Kidney (tissue), 10 donors: ENCODE measurements at regions not wholly inside any gene's neighbourhood (a gene's known extent, or its start where the extent isn't known, plus 50 kb on each side); places are given as distances from the start of the nearest gene placed in this dataset.
"Not testable (repeated sequence)": the region's sequence is repeated elsewhere in the genome, so short reads cannot be mapped to it uniquely, and the experiment has no call there.

Experiments used
- DNase-seq, 5 donors: peaks; one replicate each; pipeline ENCODE4 v3.0.0-alpha.2; 2013 to 2020
- FAIRE-seq: peaks from 2 replicates; lab custom pipeline; 2012; peaks lifted over from hg19 to GRCh38; lab: Jason Lieb, UNC
- H3K27ac ChIP-seq, 2 donors: one replicate each; pipeline ENCODE4 v1.7.0; 2013; ENCODE audit warnings: low read depth in 2 of 2, low read length in 2 of 2, inconsistent platforms in 1 of 2
- H3K27me3 ChIP-seq: one replicate; pipeline ENCODE4 v1.7.1; 2013; ENCODE audit warnings: low read length, inconsistent platforms; ENCODE audit not compliant: control insufficient read depth, insufficient read depth
- H3K36me3 ChIP-seq, 3 donors: one replicate each; pipeline versions ENCODE4 v1.7.0 to v1.7.1; 2013; ENCODE audit warnings: low read length in 3 of 3, control low read depth in 1 of 3, inconsistent platforms in 1 of 3; ENCODE audit not compliant: insufficient read depth in 3 of 3, control insufficient read depth in 2 of 3
- H3K4me1 ChIP-seq, 3 donors: one replicate each; pipeline versions ENCODE4 v1.7.0 to v1.7.1; 2013; ENCODE audit warnings: low read length in 3 of 3, inconsistent platforms in 1 of 3, low read depth in 1 of 3; ENCODE audit not compliant: control insufficient read depth in 2 of 3, insufficient read depth in 2 of 3
- H3K4me3 ChIP-seq, 3 donors: one replicate each; pipeline versions ENCODE4 v1.7.0 to v1.8.1; 2013; ENCODE audit warnings: low read length in 3 of 3, control low read depth in 1 of 3, inconsistent platforms in 1 of 3
- H3K9ac ChIP-seq, 3 donors: one replicate each; pipeline versions ENCODE4 v1.7.0 to v1.7.1; 2013; ENCODE audit warnings: low read length in 3 of 3, control low read depth in 1 of 3, inconsistent platforms in 1 of 3
- H3K9me3 ChIP-seq, 3 donors: one replicate each; pipeline versions ENCODE4 v1.7.0 to v1.7.1; 2013; ENCODE audit warnings: low read length in 3 of 3, control low read depth in 1 of 3, inconsistent platforms in 1 of 3; ENCODE audit not compliant: control insufficient read depth in 2 of 3, insufficient read depth in 1 of 3
- intact Hi-C: fragments of 100-400 bp; cut with DNase I; formaldehyde crosslinking; loops from one replicate; pipeline ENCODE4 v1.11.1; 2022
- donor health status: control.
- donor health status: control.
- donor health status: DM: yes; HTN: yes; CAD: no.
- donor health status: Normal renal cell carcinoma (clear cell type).

DNA sequence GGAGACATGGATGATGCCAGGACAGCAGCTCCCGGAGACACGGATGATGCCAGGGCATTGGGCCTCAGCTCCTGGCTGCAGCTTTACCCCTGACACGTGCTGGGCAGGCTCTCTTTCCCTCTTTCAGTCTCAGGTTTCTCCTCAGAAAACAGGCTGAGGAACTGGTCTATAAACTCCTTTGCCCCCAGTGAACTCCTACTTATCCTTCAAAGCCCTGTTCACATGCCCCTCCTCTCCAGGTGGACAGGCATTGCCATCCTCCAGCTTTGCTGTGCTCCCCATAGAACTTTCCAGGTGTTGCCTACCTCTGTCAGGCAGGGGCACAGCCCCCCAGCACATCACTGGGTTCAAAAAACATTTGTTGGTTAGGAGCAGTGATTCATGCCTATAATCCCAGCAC, 198.4 kb downstream of the BANP start:
- intact Hi-C loops, H3K9me3 ChIP-seq, H3K4me1 ChIP-seq, H3K9ac ChIP-seq, FAIRE-seq, H3K27me3 ChIP-seq, H3K27ac ChIP-seq, H3K36me3 ChIP-seq, H3K4me3 ChIP-seq: not testable (repeated sequence)
- DNase-seq, result peak in 1 of 5 donors; percentile 16

DNA sequence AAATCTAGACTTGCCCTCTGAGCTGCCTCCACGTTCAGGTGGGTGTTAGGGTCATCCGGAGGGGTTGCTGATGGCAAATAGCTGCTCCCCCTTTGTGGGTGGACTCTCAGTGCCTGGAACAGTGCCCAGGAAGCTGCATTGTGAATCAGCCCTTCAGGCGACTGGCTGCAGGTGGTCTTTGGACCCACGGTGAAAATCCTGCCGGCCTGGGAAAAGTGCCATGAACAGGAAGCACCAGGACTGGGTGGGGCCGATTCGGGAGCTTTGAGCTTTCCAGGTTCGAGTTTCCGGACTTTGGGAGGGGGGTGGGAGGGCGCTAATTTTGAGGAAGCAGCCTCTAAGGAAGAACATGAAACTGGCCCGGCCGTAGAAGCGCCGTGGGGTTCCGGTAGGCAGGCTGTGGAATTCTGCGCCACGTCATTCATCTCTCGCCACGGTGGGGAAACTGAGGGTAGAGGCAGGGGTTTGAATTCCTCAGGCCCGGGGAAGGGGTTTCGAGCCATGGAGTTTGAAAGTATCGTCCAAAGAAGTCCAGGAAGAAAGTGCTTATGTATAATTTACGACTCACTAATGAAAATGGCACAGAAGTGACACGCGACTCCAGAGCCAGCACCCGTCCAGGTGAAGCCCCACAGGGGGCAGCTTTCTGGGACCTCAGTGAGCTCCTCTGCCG, 199.4 kb downstream of the BANP start:
- peak in 1 of 5 donors; percentile 37 for DNase-seq
- intact Hi-C loops, H3K9ac ChIP-seq, H3K36me3 ChIP-seq, H3K9me3 ChIP-seq, H3K27ac ChIP-seq, H3K4me3 ChIP-seq, FAIRE-seq, H3K4me1 ChIP-seq, H3K27me3 ChIP-seq: not testable (repeated sequence)

DNA sequence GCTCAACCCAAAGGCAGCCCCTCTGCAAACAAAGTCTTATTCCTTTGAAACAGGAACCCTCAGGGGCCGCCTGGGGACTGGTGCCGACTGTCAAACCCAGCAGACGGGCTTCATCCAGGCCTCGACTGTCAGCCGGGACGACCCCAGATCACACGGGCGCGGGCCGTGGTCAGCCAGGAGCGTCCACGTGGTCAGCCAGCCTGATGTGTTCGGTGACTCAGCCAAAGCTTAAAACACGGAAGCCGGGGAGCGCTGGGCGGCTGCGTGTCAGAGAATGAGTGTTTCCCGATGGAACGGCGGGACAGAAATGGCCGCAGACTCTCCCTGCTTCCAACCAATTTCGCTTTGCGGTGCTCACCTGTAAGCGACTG, 199.9 kb downstream of the BANP start:
- H3K27me3 ChIP-seq, intact Hi-C loops, H3K36me3 ChIP-seq, H3K4me1 ChIP-seq, H3K4me3 ChIP-seq, H3K27ac ChIP-seq, H3K9me3 ChIP-seq, FAIRE-seq, H3K9ac ChIP-seq: not testable (repeated sequence)
- peak in 4 of 5 donors; percentile 49 to 89 (median 72) for DNase-seq

DNA sequence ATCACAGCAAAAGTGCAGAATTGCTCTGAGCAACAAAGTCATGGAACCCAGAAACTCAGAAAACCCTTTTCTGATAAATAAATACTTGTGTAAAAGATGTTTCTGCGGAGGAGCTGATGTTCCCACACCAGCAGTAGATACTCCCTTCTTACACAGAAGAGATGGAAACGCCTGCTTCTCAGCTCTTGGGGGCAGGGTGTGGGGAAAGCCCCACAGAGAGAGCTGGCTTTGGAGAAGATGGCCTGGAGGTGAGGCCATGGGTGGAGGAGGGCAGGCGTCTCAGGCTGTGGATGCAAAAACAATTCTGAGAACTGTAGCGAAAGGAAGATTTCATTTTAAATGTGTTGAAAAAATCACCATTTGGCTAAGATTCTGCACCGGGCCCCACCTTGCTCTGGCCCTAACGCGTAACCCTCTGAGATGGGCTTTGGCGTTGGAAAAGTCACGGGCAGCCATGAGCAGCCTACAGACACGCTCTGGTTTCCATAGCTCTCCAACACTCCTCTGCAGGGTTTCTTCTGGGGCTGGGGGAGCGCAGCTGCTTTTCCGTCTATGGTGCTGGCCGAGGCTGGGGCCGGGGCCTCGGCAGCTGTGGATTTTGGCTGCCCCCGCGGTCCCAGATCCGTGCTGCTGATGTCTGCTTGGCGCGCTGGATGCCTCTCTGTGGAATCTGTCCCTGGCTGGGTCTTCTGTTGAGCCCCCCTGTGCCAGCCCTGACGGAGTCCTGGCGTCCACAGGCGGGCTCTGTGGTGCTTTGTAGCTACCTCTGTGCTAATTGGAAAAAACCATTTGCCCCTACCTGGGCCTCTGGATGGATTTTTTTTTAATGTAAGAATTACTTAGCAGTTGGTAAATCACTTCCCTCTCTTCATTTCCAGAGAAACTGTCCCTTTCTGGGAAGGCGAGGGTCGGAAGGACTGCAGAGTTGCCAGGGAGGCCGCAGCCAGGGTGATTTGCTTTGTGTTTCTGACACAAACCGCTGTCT, 200.9 kb downstream of the BANP start:
- H3K4me3 ChIP-seq, intact Hi-C loops, H3K9ac ChIP-seq, H3K27ac ChIP-seq, H3K9me3 ChIP-seq, H3K4me1 ChIP-seq, H3K27me3 ChIP-seq, H3K36me3 ChIP-seq, FAIRE-seq: not testable (repeated sequence)
- peak in 3 of 5 donors; percentile 56 to 60 (median 59) for DNase-seq

DNA sequence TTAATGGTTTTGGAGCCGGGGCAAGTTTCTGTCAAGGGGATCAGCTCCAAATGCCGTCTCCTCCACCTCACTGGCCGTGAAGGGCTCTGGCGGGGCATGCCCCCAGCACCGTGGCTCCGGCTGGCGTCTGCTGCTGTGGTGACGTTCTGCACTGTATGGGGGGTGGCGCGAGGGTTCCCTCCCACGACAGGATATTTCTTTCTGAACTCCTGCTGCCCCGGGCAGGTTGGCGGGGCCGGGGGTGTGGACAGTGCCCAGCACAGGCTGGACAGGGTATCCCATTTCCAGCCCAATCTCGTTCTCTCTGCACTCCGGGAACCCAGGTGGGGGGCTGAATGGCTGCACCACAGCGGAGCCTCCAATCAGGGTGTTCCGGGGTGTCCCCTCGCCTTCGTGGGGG, 201.6 kb downstream of the BANP start:
- H3K9ac ChIP-seq, H3K27me3 ChIP-seq, intact Hi-C loops, H3K36me3 ChIP-seq, H3K27ac ChIP-seq, FAIRE-seq, H3K9me3 ChIP-seq, H3K4me3 ChIP-seq, H3K4me1 ChIP-seq: not testable (repeated sequence)
- peak in 4 of 5 donors; percentile 52 to 66 (median 62) for DNase-seq

DNA sequence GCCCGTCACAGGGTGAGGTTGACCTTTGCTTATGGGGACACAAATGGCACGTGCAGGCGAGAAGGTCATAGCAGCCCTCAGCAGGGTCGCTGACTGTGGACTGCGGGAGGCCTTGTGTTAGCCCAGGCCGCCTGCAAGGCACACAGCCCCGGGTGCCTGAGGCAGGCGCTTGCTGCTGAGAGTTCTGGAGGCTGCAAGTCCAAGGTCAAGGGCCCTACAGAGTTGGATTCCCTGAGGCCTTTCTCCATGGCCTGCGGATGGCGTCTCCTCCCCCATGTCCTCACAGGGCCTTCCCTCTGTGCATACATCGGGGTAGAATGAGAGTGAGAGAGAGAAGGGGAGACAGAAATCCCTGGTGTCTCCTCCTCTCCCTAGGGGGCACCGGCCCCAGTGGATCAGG, 202.3 kb downstream of the BANP start:
- H3K27ac ChIP-seq, intact Hi-C loops, H3K27me3 ChIP-seq, H3K36me3 ChIP-seq, H3K9ac ChIP-seq, FAIRE-seq, H3K4me3 ChIP-seq, H3K9me3 ChIP-seq, H3K4me1 ChIP-seq: not testable (repeated sequence)
- peak in 1 of 5 donors; percentile 67 for DNase-seq

DNA sequence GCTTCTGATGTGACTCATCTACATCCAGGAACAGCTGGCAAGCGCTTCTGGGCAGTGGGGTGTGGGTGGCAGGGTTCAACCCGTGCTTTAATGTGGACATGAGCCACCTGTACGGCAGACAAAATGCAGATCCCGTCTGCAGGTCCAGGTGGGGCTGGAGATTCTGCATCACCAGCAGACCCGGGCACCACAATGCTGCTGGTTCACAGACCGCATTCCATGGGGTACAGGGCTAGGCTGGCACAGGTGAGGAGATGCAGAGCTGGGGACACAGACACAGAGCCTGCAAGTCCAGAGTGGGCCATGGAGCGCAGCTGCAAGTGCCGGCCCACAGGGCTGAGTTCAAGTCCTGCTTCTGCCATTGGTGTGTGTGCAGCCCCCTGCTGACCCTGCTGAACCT, 203.7 kb downstream of the BANP start:
- DNase-seq, result peak in 1 of 5 donors; percentile 40
- FAIRE-seq, H3K9me3 ChIP-seq, H3K4me1 ChIP-seq, H3K36me3 ChIP-seq, H3K4me3 ChIP-seq, H3K9ac ChIP-seq, H3K27ac ChIP-seq, intact Hi-C loops, H3K27me3 ChIP-seq: not testable (repeated sequence)

DNA sequence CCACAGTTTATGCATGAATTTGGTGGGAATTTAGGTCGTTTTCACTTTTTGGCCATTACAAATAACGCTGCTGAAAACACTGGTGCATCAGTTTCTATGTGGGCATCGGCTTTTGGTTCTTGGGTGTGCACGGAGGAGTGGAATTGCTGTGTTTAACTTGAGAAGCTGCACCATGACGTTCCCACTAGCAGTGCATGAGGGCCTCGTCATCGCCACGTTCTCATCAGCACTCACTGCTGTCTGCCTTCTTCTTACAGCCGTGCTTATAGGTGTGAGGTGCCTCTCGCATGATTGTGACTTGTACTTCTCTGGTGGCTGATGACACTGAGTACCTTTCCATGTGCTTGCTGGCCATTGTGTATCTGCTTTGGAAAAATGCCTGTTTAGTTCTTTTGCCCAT, 204.4 kb downstream of the BANP start:
- H3K9me3 ChIP-seq, H3K36me3 ChIP-seq, H3K27me3 ChIP-seq, FAIRE-seq, H3K4me3 ChIP-seq, intact Hi-C loops, H3K9ac ChIP-seq, H3K4me1 ChIP-seq, H3K27ac ChIP-seq: not testable (repeated sequence)
- peak in 1 of 5 donors; percentile 7 for DNase-seq
